ENCODE measurements at regions not wholly inside any gene's neighbourhood (a gene's known extent, or its start where the extent isn't known, plus 50 kb on each side); places are given as distances from the start of the nearest gene placed in this dataset.

- TF ChIP-seq POLR2A (IDR thresholded peaks at IDR 0.05) (no peak), CTCF (IDR thresholded peaks at IDR 0.05) (no peak)
Measured at GRCh38 chr7:136189506-136189998, 212.4 kb upstream of the MTPN start.

All from esophagus squamous epithelium (tissue), 4 donors.